WTC11 (cell line): ENCODE measurements at regions not wholly inside any gene's neighbourhood (a gene's known extent, or its start where the extent isn't known, plus 50 kb on each side); places are given as distances from the start of the nearest gene placed in this dataset.

ENCODE experiments used
- ATAC-seq: fragments of 200-7000 bp; cut with Tn5 transposase; 2 replicates; pipeline ENCODE4 v1.10.0; 2021; ENCODE audit warnings: mild to moderate bottlenecking, moderate library complexity
- CTCF ChIA-PET: fragments of 300-600 bp; sonication (Branson Sonifier 250); formaldehyde crosslinking; loops from one replicate; lab custom pipeline; 2021; ENCODE audit warnings: antibody characterized with exemption; lab: Charles Lee
- POLR2A ChIA-PET: fragments of 350-600 bp; sonication (Branson Sonifier 250); formaldehyde crosslinking; loops from one replicate; lab custom pipeline; 2021; ENCODE audit warnings: antibody characterized with exemption; lab: Charles Lee
- DNase-seq: peaks from one replicate; pipeline ENCODE4 v3.0.0; 2021; ENCODE audit warnings: low spot score
- H3K27ac Mint-ChIP-seq: 2 replicates; pipeline ENCODE4 v1.8.0; 2021; ENCODE audit warnings: mixed read lengths
- H3K27me3 Mint-ChIP-seq: 2 replicates; pipeline ENCODE4 v1.8.0; 2021; ENCODE audit warnings: low read depth, mild to moderate bottlenecking, moderate library complexity, mixed read lengths
- H3K36me3 Mint-ChIP-seq: 2 replicates; pipeline ENCODE4 v1.8.0; 2021; ENCODE audit warnings: mixed read lengths
- H3K4me1 Mint-ChIP-seq: 2 replicates; pipeline ENCODE4 v1.8.0; 2022; ENCODE audit warnings: mixed read lengths
- H3K4me3 Mint-ChIP-seq: 2 replicates; pipeline ENCODE4 v1.8.0; 2021; ENCODE audit warnings: mild to moderate bottlenecking, moderate library complexity, mixed read lengths
- H3K9me3 Mint-ChIP-seq: 2 replicates; pipeline ENCODE4 v1.8.0; 2021; ENCODE audit warnings: mixed read lengths
- ATF1 ChIP-seq: sonication (generic); formaldehyde crosslinking; IDR thresholded peaks from 2 replicates; pipeline ENCODE4 v1.8.1; 2023; ENCODE audit warnings: mild to moderate bottlenecking, moderate library complexity, missing genetic modification reagents
- ATF2 ChIP-seq: sonication (generic); formaldehyde crosslinking; IDR thresholded peaks from 2 replicates; pipeline ENCODE4 v1.8.1; 2022; ENCODE audit warnings: low read depth, missing genetic modification reagents, borderline replicate concordance
- ATF6 ChIP-seq: sonication (generic); formaldehyde crosslinking; IDR thresholded peaks from 2 replicates; pipeline ENCODE4 v1.8.1; 2023; ENCODE audit warnings: mild to moderate bottlenecking, missing genetic modification reagents
- CREM ChIP-seq: sonication (generic); formaldehyde crosslinking; IDR thresholded peaks from 2 replicates; pipeline ENCODE4 v1.8.1; 2022; ENCODE audit warnings: mild to moderate bottlenecking, missing genetic modification reagents, moderate library complexity
- E2F1 ChIP-seq: sonication (generic); formaldehyde crosslinking; IDR thresholded peaks from 2 replicates; pipeline ENCODE4 v1.8.0; 2022; ENCODE audit warnings: mild to moderate bottlenecking, missing genetic modification reagents
- ELF4 ChIP-seq: sonication (generic); formaldehyde crosslinking; IDR thresholded peaks from 2 replicates; pipeline ENCODE4 v1.8.1; 2022; ENCODE audit warnings: low read depth, mild to moderate bottlenecking, moderate library complexity, missing genetic modification reagents
- EMX1 ChIP-seq: fragments of 250-450 bp; sonication (Bioruptor Pico); IDR thresholded peaks from 2 replicates; pipeline ENCODE4 v1.8.0; 2021; ENCODE audit warnings: mild to moderate bottlenecking
- GRHL2 ChIP-seq: fragments of 250-450 bp; sonication (Bioruptor Pico); IDR thresholded peaks from 2 replicates; pipeline ENCODE4 v1.8.0; 2022; ENCODE audit warnings: mild to moderate bottlenecking, moderate library complexity; ENCODE audit not compliant: insufficient replicate concordance, severe bottlenecking
- IRF1 ChIP-seq: sonication (generic); formaldehyde crosslinking; IDR thresholded peaks from 2 replicates; pipeline ENCODE4 v1.8.0; 2023; ENCODE audit warnings: missing genetic modification reagents
- NFATC4 ChIP-seq: fragments of 250-450 bp; sonication (Bioruptor Pico); IDR thresholded peaks from 2 replicates; pipeline ENCODE4 v1.9.0; 2021; ENCODE audit warnings: mild to moderate bottlenecking
- NFE2L1 ChIP-seq: sonication (generic); formaldehyde crosslinking; IDR thresholded peaks from 2 replicates; pipeline ENCODE4 v1.8.1; 2023; ENCODE audit warnings: missing genetic modification reagents
- NR2C2 ChIP-seq: sonication (generic); formaldehyde crosslinking; IDR thresholded peaks from 2 replicates; pipeline ENCODE4 v1.8.0; 2022; ENCODE audit warnings: mild to moderate bottlenecking, missing genetic modification reagents
- NR3C1 ChIP-seq: sonication (generic); formaldehyde crosslinking; conservative IDR thresholded peaks from 2 replicates; pipeline ENCODE4 v1.8.1; 2023; ENCODE audit warnings: low read depth, mild to moderate bottlenecking, missing genetic modification reagents
- ZBTB43 ChIP-seq: sonication (generic); formaldehyde crosslinking; IDR thresholded peaks from 2 replicates; pipeline ENCODE4 v1.8.1; 2023; ENCODE audit warnings: mild to moderate bottlenecking, missing genetic modification reagents
- ZNF121 ChIP-seq: sonication (generic); formaldehyde crosslinking; IDR thresholded peaks from 2 replicates; pipeline ENCODE4 v1.8.0; 2023; ENCODE audit warnings: missing genetic modification reagents
- ZNF317 ChIP-seq: sonication (generic); formaldehyde crosslinking; IDR thresholded peaks from 2 replicates; pipeline ENCODE4 v1.8.1; 2023; ENCODE audit warnings: low read depth, mild to moderate bottlenecking, moderate library complexity, missing genetic modification reagents, borderline replicate concordance
- ZNF425 ChIP-seq: fragments of 250-450 bp; sonication (Bioruptor Pico); conservative IDR thresholded peaks from 2 replicates; pipeline ENCODE4 v1.9.0; 2021; ENCODE audit warnings: mild to moderate bottlenecking
- ZNF671 ChIP-seq: fragments of 250-450 bp; sonication (Bioruptor Pico); IDR thresholded peaks from 2 replicates; pipeline ENCODE4 v1.8.0; 2021; ENCODE audit warnings: mild to moderate bottlenecking

GRCh38 chr1:29767088-29767685 lies 530.9 kb downstream of the PTPRU start (continued):
- TF ChIP-seq ZNF425 (CRISPR knock-in tag): no peak
- no peak for TF ChIP-seq ELF4 (CRISPR knock-in tag)
- no peak for TF ChIP-seq ZNF121
- TF ChIP-seq ZBTB43 (CRISPR knock-in tag): no peak
- TF ChIP-seq, all 79 proteins: peak for 0

- no peak for DNase-seq
- no peaks in the 10 kb centered on the region for H3K9me3 Mint-ChIP-seq
- H3K4me1 Mint-ChIP-seq: no peaks in the 10 kb centered on the region
- no peak for ATAC-seq
- no peak overlapping the region for H3K4me3 Mint-ChIP-seq
- H3K36me3 Mint-ChIP-seq: no peaks in the 10 kb centered on the region
- POLR2A ChIA-PET: no interaction called here
- no peak for TF ChIP-seq EMX1
- TF ChIP-seq, all 79 proteins: peak for 0
- no peak overlapping the region for H3K27ac Mint-ChIP-seq
- CTCF ChIA-PET: no interaction called here
- H3K27me3 Mint-ChIP-seq: no peaks in the 10 kb centered on the region; the same call in 1 of the 2 replicates
Measured at GRCh38 chr1:29762635-29763034, 526.3 kb downstream of the PTPRU start.

GRCh38 chr1:29761159-29761928 lies 525.0 kb downstream of the PTPRU start:
- no peak for DNase-seq
- H3K4me3 Mint-ChIP-seq: no peak overlapping the region
- ATAC-seq: no peak
- H3K27ac Mint-ChIP-seq: no peak overlapping the region
- no peaks in the 10 kb centered on the region for H3K4me1 Mint-ChIP-seq
- ChIA-PET POLR2A (no interaction called here), CTCF (no interaction called here)
- no peaks in the 10 kb centered on the region for H3K36me3 Mint-ChIP-seq
- no peaks in the 10 kb centered on the region; the same call in 1 of the 2 replicates for H3K27me3 Mint-ChIP-seq
- H3K9me3 Mint-ChIP-seq: no peaks in the 10 kb centered on the region
- TF ChIP-seq E2F1 (CRISPR knock-in tag) (no peak), ATF6 (no peak), GRHL2 (CRISPR knock-in tag) (no peak), NFATC4 (CRISPR knock-in tag) (no peak), IRF1 (CRISPR knock-in tag) (no peak), ATF2 (no peak), ELF4 (CRISPR knock-in tag) (no peak), CREM (CRISPR knock-in tag) (no peak), ZNF671 (CRISPR knock-in tag) (no peak), ZNF425 (CRISPR knock-in tag) (no peak), NR3C1 (no peak), ATF1 (CRISPR knock-in tag) (no peak), NR2C2 (CRISPR knock-in tag) (no peak), ZNF317 (no peak), NFE2L1 (no peak)
